Chondrocyte (in vitro differentiated cells): ENCODE measurements at regions not wholly inside any gene's neighbourhood (a gene's known extent, or its start where the extent isn't known, plus 50 kb on each side); places are given as distances from the start of the nearest gene placed in this dataset.
A peak's percentile ranks its signal among the peaks of the same experiment; 100 is the strongest.

Experiments used
- DNase-seq: peaks from one replicate; pipeline ENCODE4 v3.0.0; 2021; ENCODE audit warnings: mixed read lengths, low spot score
- H3K27ac Mint-ChIP-seq: one replicate; pipeline ENCODE4 v1.8.0; 2021; ENCODE audit warnings: mild to moderate bottlenecking, moderate library complexity, mixed read lengths; ENCODE audit not compliant: unreplicated experiment
- H3K27me3 Mint-ChIP-seq: 2 replicates; pipeline ENCODE4 v1.8.0; 2021; ENCODE audit warnings: low read depth, mixed read lengths
- H3K36me3 Mint-ChIP-seq: 2 replicates; pipeline ENCODE4 v1.8.0; 2021; ENCODE audit warnings: low read depth, mixed read lengths
- H3K4me1 Mint-ChIP-seq: 2 replicates; pipeline ENCODE4 v1.8.0; 2021; ENCODE audit warnings: low read depth, mild to moderate bottlenecking, mixed read lengths
- H3K4me3 Mint-ChIP-seq: one replicate; pipeline ENCODE4 v1.8.0; 2021; ENCODE audit warnings: mild to moderate bottlenecking, moderate library complexity, mixed read lengths; ENCODE audit not compliant: unreplicated experiment
- H3K9me3 Mint-ChIP-seq: 2 replicates; pipeline ENCODE4 v1.8.0; 2021; ENCODE audit warnings: low read depth, mixed read lengths
- TF ChIP-seq, protein P1 (sequence below): fragments of 200-600 bp; sonication (generic); IDR thresholded peaks from 2 replicates; pipeline ENCODE4 v1.5.0; 2021; ENCODE audit warnings: antibody characterized with exemption, mild to moderate bottlenecking, moderate library complexity

DNA sequence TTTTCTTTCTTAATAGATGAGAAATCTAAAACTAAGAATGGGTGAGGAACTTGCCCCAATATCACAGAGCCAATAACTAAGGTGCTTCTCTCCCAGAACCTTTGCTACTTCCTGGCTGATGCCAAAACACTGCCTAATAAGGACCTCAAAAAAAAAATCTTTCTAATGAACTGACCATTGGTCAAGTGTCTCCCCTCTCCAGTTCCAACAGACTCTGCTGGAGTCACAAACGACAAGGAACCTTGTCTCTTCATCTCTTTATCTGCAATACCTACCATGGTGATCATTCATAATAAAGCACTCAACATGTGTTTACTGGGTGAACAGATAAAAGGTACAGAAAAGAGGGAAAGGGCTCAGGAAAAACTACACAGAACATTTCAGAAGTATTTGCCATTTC, 197.4 kb downstream of the LTN1 start:
- TF ChIP-seq, protein P1, sequence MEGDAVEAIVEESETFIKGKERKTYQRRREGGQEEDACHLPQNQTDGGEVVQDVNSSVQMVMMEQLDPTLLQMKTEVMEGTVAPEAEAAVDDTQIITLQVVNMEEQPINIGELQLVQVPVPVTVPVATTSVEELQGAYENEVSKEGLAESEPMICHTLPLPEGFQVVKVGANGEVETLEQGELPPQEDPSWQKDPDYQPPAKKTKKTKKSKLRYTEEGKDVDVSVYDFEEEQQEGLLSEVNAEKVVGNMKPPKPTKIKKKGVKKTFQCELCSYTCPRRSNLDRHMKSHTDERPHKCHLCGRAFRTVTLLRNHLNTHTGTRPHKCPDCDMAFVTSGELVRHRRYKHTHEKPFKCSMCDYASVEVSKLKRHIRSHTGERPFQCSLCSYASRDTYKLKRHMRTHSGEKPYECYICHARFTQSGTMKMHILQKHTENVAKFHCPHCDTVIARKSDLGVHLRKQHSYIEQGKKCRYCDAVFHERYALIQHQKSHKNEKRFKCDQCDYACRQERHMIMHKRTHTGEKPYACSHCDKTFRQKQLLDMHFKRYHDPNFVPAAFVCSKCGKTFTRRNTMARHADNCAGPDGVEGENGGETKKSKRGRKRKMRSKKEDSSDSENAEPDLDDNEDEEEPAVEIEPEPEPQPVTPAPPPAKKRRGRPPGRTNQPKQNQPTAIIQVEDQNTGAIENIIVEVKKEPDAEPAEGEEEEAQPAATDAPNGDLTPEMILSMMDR = no peak
- DNase-seq = no peak
- H3K36me3 Mint-ChIP-seq = no peaks in the 10 kb centered on the region
- H3K27ac Mint-ChIP-seq = no peak overlapping the region
- H3K27me3 Mint-ChIP-seq = peaks cover 3% of the 10 kb centered on the region
- H3K4me1 Mint-ChIP-seq = peaks cover 4% of the 10 kb centered on the region
- no peaks in the 10 kb centered on the region for H3K9me3 Mint-ChIP-seq
- no peak overlapping the region for H3K4me3 Mint-ChIP-seq

DNA sequence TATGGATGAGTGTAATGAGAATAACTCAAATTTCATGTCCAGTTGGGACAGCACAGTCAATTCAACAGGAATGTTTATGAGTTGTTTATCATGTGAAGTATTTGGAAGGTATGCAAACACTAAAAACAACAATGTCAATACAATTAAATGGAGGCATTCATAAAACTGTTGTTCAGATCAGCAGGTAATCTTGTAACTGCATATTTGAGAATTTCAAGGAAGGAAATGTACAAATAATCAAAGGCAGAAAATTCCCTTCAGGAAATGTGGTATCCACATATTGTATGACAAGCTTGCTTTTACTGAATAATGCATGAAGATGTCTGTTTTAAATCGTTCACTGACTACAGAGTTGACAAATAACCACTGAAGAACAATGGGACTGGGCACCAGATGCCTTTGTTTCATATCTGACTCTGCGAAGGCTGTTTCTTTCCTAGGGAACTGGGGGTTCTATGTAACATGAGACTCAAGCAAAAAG, 198.3 kb downstream of the LTN1 start:
- peaks cover 4% of the 10 kb centered on the region for H3K4me1 Mint-ChIP-seq
- DNase-seq = no peak
- TF ChIP-seq, protein P1 = no peak
- H3K27me3 Mint-ChIP-seq = peaks cover 3% of the 10 kb centered on the region
- H3K27ac Mint-ChIP-seq = no peak overlapping the region
- no peak overlapping the region for H3K4me3 Mint-ChIP-seq
- no peaks in the 10 kb centered on the region for H3K9me3 Mint-ChIP-seq
- no peaks in the 10 kb centered on the region for H3K36me3 Mint-ChIP-seq

DNA sequence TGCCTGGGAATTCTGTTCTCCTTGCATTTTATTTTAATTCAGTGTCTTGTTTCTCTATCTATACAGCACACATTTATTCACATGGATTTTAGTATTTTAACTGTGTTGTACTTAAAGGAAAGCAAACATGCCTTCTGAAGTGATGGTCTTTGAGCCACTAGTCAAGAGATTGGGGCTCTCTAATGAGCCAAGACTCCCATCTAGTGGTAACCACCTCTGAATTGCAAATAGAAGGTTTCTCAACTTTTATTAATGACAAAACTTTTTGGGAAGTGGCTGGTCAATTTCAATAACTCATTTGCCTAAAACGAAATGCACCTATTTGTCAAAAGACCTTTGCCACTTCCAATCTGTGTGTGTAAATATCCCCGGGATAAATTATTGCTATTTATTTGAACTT, 199.6 kb downstream of the LTN1 start:
- H3K36me3 Mint-ChIP-seq = no peaks in the 10 kb centered on the region
- H3K4me3 Mint-ChIP-seq = no peak overlapping the region
- TF ChIP-seq, protein P1 = peak; percentile 75
- no peak overlapping the region for H3K27ac Mint-ChIP-seq
- H3K9me3 Mint-ChIP-seq = no peaks in the 10 kb centered on the region
- H3K4me1 Mint-ChIP-seq = no peaks in the 10 kb centered on the region
- peaks cover 4% of the 10 kb centered on the region for H3K27me3 Mint-ChIP-seq
- no peak for DNase-seq

DNA sequence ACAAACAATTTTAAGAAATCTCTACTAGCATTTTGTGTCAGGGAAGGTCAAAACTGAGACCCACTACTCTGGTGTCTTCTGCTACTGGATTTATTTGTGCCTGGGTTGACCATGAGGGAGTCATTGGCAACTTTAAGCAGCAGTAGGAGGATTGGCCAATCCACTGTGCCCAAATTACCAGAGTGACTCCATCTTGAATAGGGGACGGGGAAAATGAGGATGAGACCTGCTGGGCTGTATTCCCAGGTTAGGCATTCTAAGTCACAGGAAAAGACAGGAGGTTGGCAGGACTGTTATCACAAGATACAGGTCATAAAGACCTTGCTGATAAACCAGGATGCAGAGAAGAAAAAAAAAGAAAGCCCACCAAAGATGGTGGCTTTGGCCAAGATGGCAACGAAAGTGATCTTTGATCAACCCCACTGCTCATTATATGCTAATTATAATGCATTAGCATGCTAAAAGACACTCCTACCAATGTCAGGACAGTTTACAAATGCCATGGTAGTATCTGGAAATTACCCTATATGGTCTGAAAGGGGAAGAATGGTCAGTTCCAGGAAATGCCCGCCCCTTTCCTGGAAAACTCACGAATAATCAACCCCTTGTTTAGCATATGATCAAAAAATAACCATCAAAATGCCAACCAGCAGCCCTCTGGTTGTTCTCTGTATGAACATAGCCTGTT, 200.9 kb downstream of the LTN1 start:
- TF ChIP-seq, protein P1 = no peak
- Mint-ChIP-seq H3K4me1 (no peaks in the 10 kb centered on the region), H3K36me3 (no peaks in the 10 kb centered on the region), H3K4me3 (no peak overlapping the region), H3K27me3 (peaks cover 4% of the 10 kb centered on the region), H3K27ac (no peak overlapping the region), H3K9me3 (no peaks in the 10 kb centered on the region)
- DNase-seq = no peak

DNA sequence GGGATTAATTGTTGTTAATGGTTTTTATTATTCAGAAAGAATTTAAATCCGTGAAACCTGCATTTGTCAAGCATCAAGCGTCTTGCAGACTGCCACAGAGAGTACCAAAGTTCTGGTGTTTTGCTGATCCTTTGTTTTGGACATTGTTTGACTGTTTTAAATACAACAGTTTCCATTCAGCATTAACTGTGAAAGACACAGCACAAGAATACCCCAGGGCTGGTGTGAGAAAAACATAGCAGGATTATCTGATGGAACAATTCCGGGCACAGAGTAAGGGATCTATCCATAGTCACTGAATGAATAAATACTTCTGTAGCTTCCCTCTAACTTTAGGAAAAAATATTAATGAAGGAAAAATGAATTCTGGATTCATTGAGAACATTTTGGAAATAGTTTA, 202.3 kb downstream of the LTN1 start:
- peaks cover 5% of the 10 kb centered on the region for H3K9me3 Mint-ChIP-seq
- H3K4me1 Mint-ChIP-seq = no peaks in the 10 kb centered on the region
- peaks cover 4% of the 10 kb centered on the region for H3K27me3 Mint-ChIP-seq
- H3K36me3 Mint-ChIP-seq = peaks cover 1% of the 10 kb centered on the region
- no peak overlapping the region for H3K4me3 Mint-ChIP-seq
- H3K27ac Mint-ChIP-seq = no peak overlapping the region
- TF ChIP-seq, protein P1 = no peak
- DNase-seq = no peak
